CD14-positive monocyte (primary cell): ENCODE measurements at regions not wholly inside any gene's neighbourhood (a gene's known extent, or its start where the extent isn't known, plus 50 kb on each side); places are given as distances from the start of the nearest gene placed in this dataset.

Experiments used
- DNase-seq, 3 donors: peaks; one replicate each; pipeline ENCODE4 v3.0.0-alpha.2; 2011 to 2022
- H2AFZ ChIP-seq: 2 replicates; pipeline ENCODE4 v1.6.0; 2012; ENCODE audit warnings: mild to moderate bottlenecking, low read depth, low read length, inconsistent platforms; ENCODE audit not compliant: insufficient read depth, poor library complexity, severe bottlenecking
- H3K27ac ChIP-seq, 2 donors: 1 replicate in 1 of 2; 2 replicates in 1 of 2; pipeline ENCODE4 v1.5.1; 2012 to 2013; ENCODE audit warnings: low read length in 2 of 2, control low read depth in 1 of 2, inconsistent platforms in 1 of 2, low read depth in 1 of 2, mild to moderate bottlenecking in 1 of 2
- H3K27me3 ChIP-seq, 2 donors: one replicate each; pipeline versions ENCODE4 v1.6.0 to v1.6.1; 2011 to 2013; ENCODE audit warnings: low read length in 2 of 2; ENCODE audit not compliant: control insufficient read depth in 2 of 2, insufficient read depth in 2 of 2
- H3K36me3 ChIP-seq, 2 donors: replicated peaks in 1 of 2; 1 replicate in 1 of 2; 2 replicates in 1 of 2; pipeline versions ENCODE4 v1.5.1 to v1.6.1; 2012 to 2013; ENCODE audit warnings: low read length in 2 of 2, control low read depth in 1 of 2, inconsistent platforms in 1 of 2, mild to moderate bottlenecking in 1 of 2; ENCODE audit not compliant: insufficient read depth in 2 of 2, control insufficient read depth in 1 of 2
- H3K4me1 ChIP-seq, 2 donors: 1 replicate in 1 of 2; 2 replicates in 1 of 2; pipeline versions ENCODE4 v1.5.1 to v1.6.1; 2012 to 2013; ENCODE audit warnings: low read length in 2 of 2, control low read depth in 1 of 2, inconsistent platforms in 1 of 2, mild to moderate bottlenecking in 1 of 2, moderate library complexity in 1 of 2; ENCODE audit not compliant: insufficient read depth in 2 of 2, control insufficient read depth in 1 of 2
- H3K4me2 ChIP-seq: replicated peaks from 2 replicates; pipeline ENCODE3; 2012; ENCODE audit warnings: low read length, moderate library complexity, mild to moderate bottlenecking; ENCODE audit not compliant: poor library complexity, severe bottlenecking; ENCODE audit errors: extremely low read depth
- H3K4me3 ChIP-seq, 3 experiments: fragments of 200-600 bp in 1 of 3; sonication (generic) in 1 of 3; replicated peaks in 1 of 3; 1 replicate in 2 of 3; 2 replicates in 1 of 3; pipeline ENCODE4 v1.5.1; 2011 to 2013; ENCODE audit warnings: low read length in 3 of 3, mild to moderate bottlenecking in 3 of 3, control low read depth in 2 of 3, low read depth in 2 of 3, inconsistent platforms in 1 of 3, moderate library complexity in 1 of 3
- H3K79me2 ChIP-seq: 2 replicates; pipeline ENCODE4 v1.6.0; 2012; ENCODE audit warnings: mild to moderate bottlenecking, control low read depth, inconsistent platforms, low read length, moderate library complexity; ENCODE audit not compliant: insufficient read depth
- H3K9ac ChIP-seq: 2 replicates; pipeline ENCODE4 v1.6.0; 2017; ENCODE audit warnings: low read length, mild to moderate bottlenecking; ENCODE audit not compliant: insufficient read depth, poor library complexity, severe bottlenecking
- H3K9me3 ChIP-seq, 2 donors: replicated peaks in 1 of 2; 1 replicate in 1 of 2; 2 replicates in 1 of 2; pipeline versions ENCODE4 v1.5.1 to v1.6.1; 2012 to 2013; ENCODE audit warnings: low read length in 2 of 2, control low read depth in 1 of 2; ENCODE audit not compliant: control insufficient read depth in 1 of 2, insufficient read depth in 1 of 2
- H4K20me1 ChIP-seq: 2 replicates; pipeline ENCODE4 v1.6.0; 2012; ENCODE audit warnings: mild to moderate bottlenecking, low read length, control low read depth, moderate library complexity; ENCODE audit not compliant: insufficient read depth
- H3K27ac Mint-ChIP-seq, 7 donors: one replicate each; pipeline ENCODE4 v1.8.0; 2020; ENCODE audit warnings: mild to moderate bottlenecking in 7 of 7, mixed read lengths in 7 of 7, moderate library complexity in 6 of 7, inconsistent platforms in 2 of 7
- H3K27me3 Mint-ChIP-seq, 3 donors: one replicate each; pipeline ENCODE4 v1.8.0; 2021 to 2022; ENCODE audit warnings: low read depth in 3 of 3, mild to moderate bottlenecking in 3 of 3, mixed read lengths in 3 of 3, moderate library complexity in 3 of 3, inconsistent platforms in 1 of 3
- H3K36me3 Mint-ChIP-seq, 2 donors: one replicate each; pipeline ENCODE4 v1.8.0; 2020; ENCODE audit warnings: mixed read lengths in 2 of 2, inconsistent platforms in 1 of 2, mild to moderate bottlenecking in 1 of 2
- H3K4me1 Mint-ChIP-seq: one replicate; pipeline ENCODE4 v1.8.0; 2020; ENCODE audit warnings: mild to moderate bottlenecking, mixed read lengths
- H3K4me3 Mint-ChIP-seq, 2 donors: one replicate each; pipeline ENCODE4 v1.8.0; 2020; ENCODE audit warnings: mild to moderate bottlenecking in 2 of 2, mixed read lengths in 2 of 2, moderate library complexity in 1 of 2
- H3K9me3 Mint-ChIP-seq, 7 donors: one replicate each; pipeline ENCODE4 v1.8.0; 2020 to 2022; ENCODE audit warnings: mixed read lengths in 7 of 7, mild to moderate bottlenecking in 6 of 7, moderate library complexity in 6 of 7, inconsistent platforms in 2 of 7
- CTCF ChIP-seq: fragments of 200-600 bp; IDR thresholded peaks from one replicate; pipeline ENCODE4 v1.8.0; 2022; ENCODE audit warnings: antibody characterized with exemption, mild to moderate bottlenecking
- WGBS: methylation state at CpG from one replicate; pipeline ENCODE4 v1.1.5; 2013; ENCODE audit warnings: missing lambda C conversion rate; ENCODE audit not compliant: insufficient coverage; 5-methylcytosine and 5-hydroxymethylcytosine counted together
- intact Hi-C, 2 donors: fragments of 100-400 bp; cut with micrococcal nuclease; formaldehyde crosslinking; loops; one replicate each; pipeline versions ENCODE4 v1.15.0 to v1.15.1; 2023

- no peak overlapping the region for H3K27ac Mint-ChIP-seq
- no peak overlapping the region for H3K4me3 ChIP-seq
These were observed 239.8 kb downstream of the IRX2 start for GRCh38 chr5:2511706-2512105.

GRCh38 chr5:2511126-2511525 is 240.4 kb downstream of the IRX2 start:
- no peak overlapping the region for H3K27ac ChIP-seq
- no peak for DNase-seq
- Mint-ChIP-seq H3K27me3 (peaks cover 0 to 6% (median 0%) of the 10 kb centered on the region in 3 donors), H3K4me3 (no peak overlapping the region), H3K4me1 (no peaks in the 10 kb centered on the region), H3K9me3 (peaks cover 6 to 19% (median 11%) of the 10 kb centered on the region in 7 donors), H3K36me3 (no peaks in the 10 kb centered on the region), H3K27ac (no peak overlapping the region)
- intact Hi-C loops, result no loop called here
- H3K4me2 ChIP-seq, result no peak overlapping the region
- H3K4me3 ChIP-seq, result no peak overlapping the region
- H3K79me2 ChIP-seq, result no peaks in the 10 kb centered on the region
- no peak overlapping the region for H3K9ac ChIP-seq
- H2AFZ ChIP-seq, result no peak overlapping the region
- peaks cover 0 to 22% of the 10 kb centered on the region in 2 donors for H3K9me3 ChIP-seq
- no peaks in the 10 kb centered on the region for H3K27me3 ChIP-seq
- no peaks in the 10 kb centered on the region for H3K4me1 ChIP-seq
- 81% methylated on average over 8 of the region's 8 CpGs for WGBS
- H4K20me1 ChIP-seq, result no peaks in the 10 kb centered on the region
- no peaks in the 10 kb centered on the region for H3K36me3 ChIP-seq
- no peak for TF ChIP-seq CTCF

More at GRCh38 chr5:2511706-2512105, 239.8 kb downstream of the IRX2 start:
- intact Hi-C loops, result no loop called here
- Mint-ChIP-seq H3K4me1 (no peaks in the 10 kb centered on the region), H3K36me3 (no peaks in the 10 kb centered on the region), H3K4me3 (no peak overlapping the region), H3K27me3 (peaks cover 0 to 6% (median 0%) of the 10 kb centered on the region in 3 donors), H3K9me3 (peaks cover 6 to 19% (median 11%) of the 10 kb centered on the region in 7 donors)
- no peaks in the 10 kb centered on the region for H4K20me1 ChIP-seq
- no peaks in the 10 kb centered on the region for H3K79me2 ChIP-seq
- H3K4me1 ChIP-seq, result no peaks in the 10 kb centered on the region
- WGBS, result 86% methylated on average over 3 of the region's 5 CpGs
- peaks cover 0 to 16% of the 10 kb centered on the region in 2 donors for H3K9me3 ChIP-seq
- no peak for DNase-seq
- no peak overlapping the region for H3K9ac ChIP-seq
- H3K4me2 ChIP-seq, result no peak overlapping the region
- no peak overlapping the region for H2AFZ ChIP-seq
- no peak for TF ChIP-seq CTCF
- no peaks in the 10 kb centered on the region for H3K27me3 ChIP-seq
- H3K27ac ChIP-seq, result no peak overlapping the region
- H3K36me3 ChIP-seq, result no peaks in the 10 kb centered on the region
